GM10266 (cell line): ENCODE measurements at regions not wholly inside any gene's neighbourhood (a gene's known extent, or its start where the extent isn't known, plus 50 kb on each side); places are given as distances from the start of the nearest gene placed in this dataset.
A peak's percentile ranks its signal among the peaks of the same experiment; 100 is the strongest.

Experiments used
- DNase-seq: peaks from one replicate; pipeline ENCODE4 v3.0.0; 2012; ENCODE audit errors: extremely low spot score
- CTCF ChIP-seq: IDR thresholded peaks from 2 replicates; pipeline ENCODE4 v1.5.1; 2012; ENCODE audit warnings: mild to moderate bottlenecking, low read depth; ENCODE audit not compliant: control insufficient read depth, insufficient read depth; ENCODE audit errors: missing control alignments

GRCh38 chr4:77306496-77306895 is 149.5 kb downstream of the CCNG2 start:
- no peak for TF ChIP-seq CTCF
- DNase-seq, result no peak

- TF ChIP-seq CTCF, result peak; percentile 41
- peak; percentile 31 for DNase-seq
These were observed 151.8 kb downstream of the CCNG2 start for GRCh38 chr4:77308843-77309242.

- no peak for TF ChIP-seq CTCF
- DNase-seq, result no peak
These were observed 152.5 kb downstream of the CCNG2 start for GRCh38 chr4:77309496-77309895.

- DNase-seq, result no peak
- no peak for TF ChIP-seq CTCF
These were observed 153.9 kb downstream of the CCNG2 start for GRCh38 chr4:77310931-77311330.

- no peak for TF ChIP-seq CTCF
- DNase-seq, result no peak
These were observed 157.7 kb downstream of the CCNG2 start for GRCh38 chr4:77314697-77315096.

GRCh38 chr4:77327151-77327550 is 170.1 kb downstream of the CCNG2 start:
- no peak for TF ChIP-seq CTCF
- no peak for DNase-seq

- DNase-seq, result no peak
- TF ChIP-seq CTCF, result no peak
These were observed 175.8 kb downstream of the CCNG2 start for GRCh38 chr4:77332696-77333270.
